ENCODE measurements at regions not wholly inside any gene's neighbourhood (a gene's known extent, or its start where the extent isn't known, plus 50 kb on each side); places are given as distances from the start of the nearest gene placed in this dataset.
A peak's percentile ranks its signal among the peaks of the same experiment; 100 is the strongest.

DNA sequence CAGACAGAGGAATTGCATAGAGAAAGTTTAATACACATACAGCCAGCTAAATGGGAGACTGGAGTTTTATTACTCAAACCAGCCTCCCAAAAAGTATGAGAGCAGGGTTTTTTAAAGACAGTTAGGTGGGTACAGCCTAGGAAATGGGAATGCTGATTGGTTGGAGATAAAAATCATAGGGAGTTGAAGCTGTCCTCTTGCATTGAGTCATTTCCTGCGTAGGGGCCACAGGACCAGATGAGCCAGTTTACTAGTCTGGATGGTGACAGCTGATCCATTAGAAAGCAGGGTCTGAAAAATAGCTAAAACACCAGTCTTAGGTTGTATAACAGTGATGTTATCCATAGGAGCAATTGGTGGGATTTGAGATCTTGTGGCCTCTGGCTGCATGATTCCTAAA is 76.1 kb upstream of the POM121L12 start:
- Mint-ChIP-seq H3K36me3 (ENCODE audit: low read depth) (no peaks in the 10 kb centered on the region), H3K4me1 (peaks cover 29% of the 10 kb centered on the region), H3K27ac (no peak overlapping the region), H3K4me3 (no peak overlapping the region), H3K27me3 (ENCODE audit: low read depth) (no peaks in the 10 kb centered on the region), H3K9me3 (no peaks in the 10 kb centered on the region)
- TF ChIP-seq, protein P1, sequence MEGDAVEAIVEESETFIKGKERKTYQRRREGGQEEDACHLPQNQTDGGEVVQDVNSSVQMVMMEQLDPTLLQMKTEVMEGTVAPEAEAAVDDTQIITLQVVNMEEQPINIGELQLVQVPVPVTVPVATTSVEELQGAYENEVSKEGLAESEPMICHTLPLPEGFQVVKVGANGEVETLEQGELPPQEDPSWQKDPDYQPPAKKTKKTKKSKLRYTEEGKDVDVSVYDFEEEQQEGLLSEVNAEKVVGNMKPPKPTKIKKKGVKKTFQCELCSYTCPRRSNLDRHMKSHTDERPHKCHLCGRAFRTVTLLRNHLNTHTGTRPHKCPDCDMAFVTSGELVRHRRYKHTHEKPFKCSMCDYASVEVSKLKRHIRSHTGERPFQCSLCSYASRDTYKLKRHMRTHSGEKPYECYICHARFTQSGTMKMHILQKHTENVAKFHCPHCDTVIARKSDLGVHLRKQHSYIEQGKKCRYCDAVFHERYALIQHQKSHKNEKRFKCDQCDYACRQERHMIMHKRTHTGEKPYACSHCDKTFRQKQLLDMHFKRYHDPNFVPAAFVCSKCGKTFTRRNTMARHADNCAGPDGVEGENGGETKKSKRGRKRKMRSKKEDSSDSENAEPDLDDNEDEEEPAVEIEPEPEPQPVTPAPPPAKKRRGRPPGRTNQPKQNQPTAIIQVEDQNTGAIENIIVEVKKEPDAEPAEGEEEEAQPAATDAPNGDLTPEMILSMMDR (IDR thresholded peaks at IDR 0.05; ENCODE audit: unreplicated experiment in 3 of 3): no peak

DNA sequence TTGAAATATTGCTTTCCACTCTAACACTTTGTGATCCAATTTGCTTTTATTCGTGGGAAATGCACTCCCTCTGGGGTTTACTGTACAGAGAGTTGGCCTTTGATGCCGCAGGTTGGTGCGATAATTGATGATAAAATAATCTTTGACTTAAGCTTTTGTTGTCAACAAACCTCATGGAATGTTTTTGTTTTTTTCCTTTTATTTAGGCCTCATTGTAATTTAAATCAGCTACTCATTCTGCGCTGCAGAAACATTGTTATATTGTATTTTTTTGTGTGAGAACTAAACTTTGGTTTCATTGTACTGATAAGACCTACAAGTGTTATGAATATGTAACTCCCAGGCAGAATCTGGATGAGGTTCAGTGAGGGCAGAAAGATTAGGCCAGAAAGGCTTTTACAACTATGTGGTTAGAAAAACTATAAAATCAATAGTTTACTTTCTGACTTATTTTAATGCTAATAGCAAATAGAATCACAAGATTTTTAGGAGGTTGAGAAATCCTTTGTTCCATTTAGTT is 76.8 kb upstream of the POM121L12 start:
- no peaks in the 10 kb centered on the region for H3K27me3 Mint-ChIP-seq (ENCODE audit: low read depth)
- H3K4me1 Mint-ChIP-seq: peaks cover 29% of the 10 kb centered on the region
- H3K36me3 Mint-ChIP-seq (ENCODE audit: low read depth): no peaks in the 10 kb centered on the region
- no peak overlapping the region for H3K27ac Mint-ChIP-seq
- no peak overlapping the region for H3K4me3 Mint-ChIP-seq
- TF ChIP-seq, protein P1 (IDR thresholded peaks at IDR 0.05; ENCODE audit: unreplicated experiment in 3 of 3): no peak
- no peaks in the 10 kb centered on the region for H3K9me3 Mint-ChIP-seq

DNA sequence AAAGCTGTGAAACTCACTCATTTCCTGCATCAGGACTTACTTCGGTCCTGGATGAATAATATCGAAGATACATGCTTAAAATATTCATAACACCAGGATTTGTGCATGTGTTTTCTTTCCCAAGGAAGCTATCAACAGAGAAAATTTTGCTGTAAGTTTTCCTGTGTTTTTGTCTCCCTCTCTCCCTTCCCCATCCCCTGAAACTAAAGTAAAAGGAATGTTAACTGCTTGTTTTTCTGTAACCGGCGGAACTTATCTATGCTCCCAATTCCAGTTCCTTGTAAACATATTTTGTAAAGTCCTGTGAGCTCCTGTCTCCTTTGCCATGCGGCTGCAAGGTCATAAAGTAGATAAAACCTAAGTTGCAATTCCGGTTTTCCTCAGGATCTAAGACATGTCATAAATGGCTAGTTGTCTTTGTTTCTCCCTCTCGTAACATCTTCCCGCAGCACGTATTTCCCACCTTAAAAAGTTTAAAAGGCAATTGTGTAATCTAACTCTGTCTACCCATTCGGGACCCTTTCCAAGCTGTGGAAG is 79.0 kb upstream of the POM121L12 start:
- H3K4me1 Mint-ChIP-seq: peaks cover 22% of the 10 kb centered on the region
- TF ChIP-seq, protein P1 (IDR thresholded peaks at IDR 0.05; ENCODE audit: unreplicated experiment in 3 of 3): no peak

DNA sequence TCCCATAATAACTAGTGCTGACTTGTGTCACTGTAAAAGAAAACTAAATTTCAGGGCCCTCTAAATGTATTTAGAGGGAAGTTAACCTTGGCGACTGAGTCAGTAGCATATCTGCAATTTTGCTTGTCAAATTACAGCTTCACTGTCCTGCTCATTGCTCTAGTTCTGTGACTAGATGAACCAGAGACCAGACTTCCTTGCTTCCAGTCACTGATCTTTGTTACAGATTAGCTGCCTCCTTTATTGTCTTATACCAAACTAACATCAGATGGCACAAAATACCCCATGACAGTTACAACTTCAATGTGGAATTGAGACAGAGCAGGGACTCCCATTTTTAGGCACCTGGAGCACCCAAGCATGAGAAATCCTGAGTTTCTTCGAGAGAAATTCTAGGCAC is 79.9 kb upstream of the POM121L12 start:
- Mint-ChIP-seq H3K4me1 (peaks cover 15% of the 10 kb centered on the region), H3K4me3 (no peak overlapping the region), H3K36me3 (ENCODE audit: low read depth) (no peaks in the 10 kb centered on the region), H3K27me3 (ENCODE audit: low read depth) (no peaks in the 10 kb centered on the region), H3K27ac (no peak overlapping the region), H3K9me3 (no peaks in the 10 kb centered on the region)
- TF ChIP-seq, protein P1 (IDR thresholded peaks at IDR 0.05; ENCODE audit: unreplicated experiment in 3 of 3): no peak

More for the DNA sequence above, 79.0 kb upstream of the POM121L12 start:
- no peaks in the 10 kb centered on the region for H3K9me3 Mint-ChIP-seq
- no peak overlapping the region for H3K27ac Mint-ChIP-seq
- H3K4me3 Mint-ChIP-seq: no peak overlapping the region
- H3K36me3 Mint-ChIP-seq (ENCODE audit: low read depth): no peaks in the 10 kb centered on the region
- H3K27me3 Mint-ChIP-seq (ENCODE audit: low read depth): no peaks in the 10 kb centered on the region

DNA sequence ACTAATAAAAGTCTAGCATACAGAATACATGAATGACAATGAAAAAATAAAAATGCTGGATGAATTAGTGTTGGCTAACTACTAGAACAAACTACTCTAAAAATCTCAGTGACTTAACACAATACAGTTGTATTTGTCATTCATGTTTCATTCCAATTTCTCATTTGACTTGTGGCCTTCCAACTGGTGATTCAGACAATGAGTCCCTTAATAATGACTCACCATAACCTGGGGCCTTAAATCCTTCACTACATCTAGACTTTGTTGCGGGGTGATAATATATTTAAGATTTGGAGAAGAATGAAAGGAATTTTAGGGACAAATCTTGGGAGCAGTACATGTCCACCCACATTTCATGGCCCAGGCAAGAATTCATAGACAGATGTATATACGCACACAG is 90.5 kb upstream of the POM121L12 start:
- Mint-ChIP-seq H3K36me3 (ENCODE audit: low read depth) (no peaks in the 10 kb centered on the region), H3K4me3 (no peak overlapping the region), H3K9me3 (no peaks in the 10 kb centered on the region), H3K27me3 (ENCODE audit: low read depth) (no peaks in the 10 kb centered on the region), H3K4me1 (peaks cover 10% of the 10 kb centered on the region), H3K27ac (no peak overlapping the region)
- TF ChIP-seq, protein P1 (IDR thresholded peaks at IDR 0.05; ENCODE audit: unreplicated experiment in 3 of 3): no peak

DNA sequence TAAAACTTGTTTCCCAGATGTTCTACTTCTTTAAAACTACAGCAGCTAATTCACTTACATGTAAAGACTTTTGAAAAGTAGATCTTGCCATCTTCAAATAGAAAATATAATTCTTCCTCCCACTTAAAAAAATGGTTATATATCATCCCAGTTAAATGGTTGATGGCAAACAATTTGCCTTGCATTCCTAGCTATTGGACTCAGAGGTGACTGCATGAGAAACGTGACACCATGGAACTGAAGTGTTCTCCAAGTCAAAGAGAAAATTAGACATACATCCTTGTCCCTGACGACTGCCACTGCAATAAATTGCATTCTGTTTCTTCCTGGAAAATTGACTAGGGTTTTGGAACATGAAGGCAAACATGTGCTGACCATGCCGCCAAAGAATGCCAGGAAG is 95.0 kb upstream of the POM121L12 start:
- Mint-ChIP-seq H3K36me3 (ENCODE audit: low read depth) (no peaks in the 10 kb centered on the region), H3K27me3 (ENCODE audit: low read depth) (no peaks in the 10 kb centered on the region), H3K9me3 (no peaks in the 10 kb centered on the region), H3K4me1 (peaks cover 10% of the 10 kb centered on the region), H3K4me3 (no peak overlapping the region), H3K27ac (peak overlapping the region in 1 of 3 experiments; percentile 55)
- TF ChIP-seq, protein P1 (IDR thresholded peaks at IDR 0.05; ENCODE audit: unreplicated experiment in 3 of 3): no peak
